ENCODE measurements at regions not wholly inside any gene's neighbourhood (a gene's known extent, or its start where the extent isn't known, plus 50 kb on each side); places are given as distances from the start of the nearest gene placed in this dataset.

GRCh38 chrY:19012985-19013384 lies 239.4 kb upstream of the HSFY2 start:
- no peak for TF ChIP-seq CTCF (IDR thresholded peaks at IDR 0.05 in 4 of 5, conservative IDR thresholded peaks at IDR 0.05 in 1 of 5)
- no peak for TF ChIP-seq POLR2A (IDR thresholded peaks at IDR 0.05)

Measured in gastrocnemius medialis (tissue), 4 donors.